ENCODE measurements at regions not wholly inside any gene's neighbourhood (a gene's known extent, or its start where the extent isn't known, plus 50 kb on each side); places are given as distances from the start of the nearest gene placed in this dataset.
A peak's percentile ranks its signal among the peaks of the same experiment; 100 is the strongest.

DNA sequence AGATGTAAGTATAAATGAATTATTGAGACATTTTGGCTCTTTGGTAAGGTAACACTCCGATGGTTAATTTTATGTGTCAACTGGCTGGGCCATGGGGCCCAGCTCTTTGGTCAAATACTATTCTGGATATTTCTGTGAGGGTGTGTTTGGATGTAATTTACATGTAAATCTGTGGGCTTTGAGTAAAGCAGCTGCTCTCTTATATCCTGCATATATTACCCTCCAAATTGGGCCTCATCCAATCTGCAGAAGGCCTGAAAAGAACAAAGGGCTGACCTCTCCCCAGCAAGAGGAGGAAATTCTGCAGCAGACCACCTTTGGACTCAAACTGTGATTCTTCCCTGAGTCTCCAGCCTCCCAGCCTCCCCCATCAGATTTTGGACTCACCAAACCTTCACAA, 464.1 kb downstream of the PLCL1 start:
- no peak for DNase-seq
- Histone ChIP-seq H3K4me3 (no peak overlapping the region), H3K36me3 (no peaks in the 10 kb centered on the region), H3K27ac (no peak overlapping the region), H3K27me3 (no peaks in the 10 kb centered on the region), H3K4me1 (no peaks in the 10 kb centered on the region), H3K9me3 (no peaks in the 10 kb centered on the region)
- 72 to 100% (median 94%) methylated on average over 1 of the region's 1 CpG for WGBS, 5 donors
- intact Hi-C loops (cut with DNase I; ENCODE audit: low total_unique reads) = no loop called here
- TF ChIP-seq EP300 (IDR thresholded peaks at IDR 0.05) (no peak), POLR2AphosphoS5 (IDR thresholded peaks at IDR 0.05) (no peak), POLR2A (IDR thresholded peaks at IDR 0.05) (no peak)
- TF ChIP-seq, protein P1, sequence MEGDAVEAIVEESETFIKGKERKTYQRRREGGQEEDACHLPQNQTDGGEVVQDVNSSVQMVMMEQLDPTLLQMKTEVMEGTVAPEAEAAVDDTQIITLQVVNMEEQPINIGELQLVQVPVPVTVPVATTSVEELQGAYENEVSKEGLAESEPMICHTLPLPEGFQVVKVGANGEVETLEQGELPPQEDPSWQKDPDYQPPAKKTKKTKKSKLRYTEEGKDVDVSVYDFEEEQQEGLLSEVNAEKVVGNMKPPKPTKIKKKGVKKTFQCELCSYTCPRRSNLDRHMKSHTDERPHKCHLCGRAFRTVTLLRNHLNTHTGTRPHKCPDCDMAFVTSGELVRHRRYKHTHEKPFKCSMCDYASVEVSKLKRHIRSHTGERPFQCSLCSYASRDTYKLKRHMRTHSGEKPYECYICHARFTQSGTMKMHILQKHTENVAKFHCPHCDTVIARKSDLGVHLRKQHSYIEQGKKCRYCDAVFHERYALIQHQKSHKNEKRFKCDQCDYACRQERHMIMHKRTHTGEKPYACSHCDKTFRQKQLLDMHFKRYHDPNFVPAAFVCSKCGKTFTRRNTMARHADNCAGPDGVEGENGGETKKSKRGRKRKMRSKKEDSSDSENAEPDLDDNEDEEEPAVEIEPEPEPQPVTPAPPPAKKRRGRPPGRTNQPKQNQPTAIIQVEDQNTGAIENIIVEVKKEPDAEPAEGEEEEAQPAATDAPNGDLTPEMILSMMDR (IDR thresholded peaks at IDR 0.05) = no peak

DNA sequence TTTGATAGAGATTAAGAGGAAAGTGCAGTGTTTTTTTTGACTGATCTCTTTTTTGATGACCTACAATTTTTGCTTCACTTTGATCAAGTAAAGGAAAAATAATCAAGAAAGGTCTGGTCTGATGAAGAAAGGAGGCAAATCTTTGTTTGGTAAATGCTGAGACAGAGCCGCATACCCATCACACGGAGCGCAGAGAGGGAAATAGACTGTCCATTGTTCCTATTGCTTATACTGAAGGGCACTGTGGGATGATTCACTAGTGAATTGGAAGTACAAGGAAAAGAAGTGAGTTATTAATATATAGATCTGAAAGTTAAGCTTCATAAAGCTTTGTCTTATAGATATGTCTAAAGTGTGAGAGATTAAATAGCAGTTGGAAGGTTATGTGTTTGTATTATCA, 455.1 kb downstream of the PLCL1 start:
- H3K27me3 ChIP-seq = peaks cover 0 to 6% (median 0%) of the 10 kb centered on the region in 3 donors
- H3K4me1 ChIP-seq = peaks cover 0 to 3% (median 0%) of the 10 kb centered on the region in 4 donors
- TF ChIP-seq POLR2AphosphoS5 (IDR thresholded peaks at IDR 0.05) (no peak), EP300 (IDR thresholded peaks at IDR 0.05) (no peak), POLR2A (IDR thresholded peaks at IDR 0.05) (no peak)
- TF ChIP-seq, protein P1 (IDR thresholded peaks at IDR 0.05) = no peak
- intact Hi-C loops (cut with DNase I; ENCODE audit: low total_unique reads) = no loop called here
- no peak for DNase-seq
- H3K9me3 ChIP-seq = no peaks in the 10 kb centered on the region
- no peak overlapping the region for H3K27ac ChIP-seq
- no peak overlapping the region for H3K4me3 ChIP-seq
- 86 to 95% (median 91%) methylated on average over 3 of the region's 3 CpGs for WGBS, 5 donors
- no peaks in the 10 kb centered on the region for H3K36me3 ChIP-seq

DNA sequence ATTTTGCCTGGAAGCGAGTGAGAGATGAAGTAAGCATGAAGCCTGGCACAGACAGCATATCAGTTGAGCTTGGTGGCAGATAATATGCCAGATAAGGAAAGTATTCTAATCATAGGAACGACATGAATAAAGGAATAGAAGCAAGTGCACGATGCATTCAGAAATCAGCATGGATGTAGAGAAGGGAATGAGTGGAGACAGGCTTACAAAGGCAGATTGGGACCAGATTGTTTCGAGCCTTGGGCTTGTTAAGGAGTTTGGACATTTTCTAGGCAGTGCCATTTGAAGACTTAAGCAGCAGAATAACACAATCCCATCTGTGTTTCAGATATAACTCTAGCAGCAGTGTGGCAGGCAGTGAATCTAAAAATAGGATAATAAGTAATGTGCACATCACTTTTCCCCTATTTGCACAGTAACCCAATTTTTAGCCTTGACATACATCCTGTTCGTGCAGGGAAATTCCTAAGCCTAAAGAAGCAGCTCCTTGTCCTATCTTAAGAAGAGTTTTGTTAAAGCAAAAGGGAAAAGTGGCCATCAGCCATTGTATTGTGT, 450.2 kb downstream of the PLCL1 start:
- Histone ChIP-seq H3K27ac (no peak overlapping the region), H3K36me3 (no peaks in the 10 kb centered on the region), H3K4me3 (no peak overlapping the region), H3K4me1 (peaks cover 0 to 3% (median 0%) of the 10 kb centered on the region in 4 donors), H3K27me3 (peaks cover 0 to 6% (median 0%) of the 10 kb centered on the region in 3 donors), H3K9me3 (no peaks in the 10 kb centered on the region)
- intact Hi-C loops (cut with DNase I; ENCODE audit: low total_unique reads) = no loop called here
- 46 to 67% (median 59%) methylated on average over 5 of the region's 5 CpGs for WGBS, 5 donors
- TF ChIP-seq POLR2AphosphoS5 (IDR thresholded peaks at IDR 0.05) = no peak
- no peak for TF ChIP-seq EP300 (IDR thresholded peaks at IDR 0.05)
- no peak for TF ChIP-seq POLR2A (IDR thresholded peaks at IDR 0.05)
- TF ChIP-seq, protein P1 (IDR thresholded peaks at IDR 0.05) = no peak
- peak in 1 of 2 donors; percentile 25 for DNase-seq

DNA sequence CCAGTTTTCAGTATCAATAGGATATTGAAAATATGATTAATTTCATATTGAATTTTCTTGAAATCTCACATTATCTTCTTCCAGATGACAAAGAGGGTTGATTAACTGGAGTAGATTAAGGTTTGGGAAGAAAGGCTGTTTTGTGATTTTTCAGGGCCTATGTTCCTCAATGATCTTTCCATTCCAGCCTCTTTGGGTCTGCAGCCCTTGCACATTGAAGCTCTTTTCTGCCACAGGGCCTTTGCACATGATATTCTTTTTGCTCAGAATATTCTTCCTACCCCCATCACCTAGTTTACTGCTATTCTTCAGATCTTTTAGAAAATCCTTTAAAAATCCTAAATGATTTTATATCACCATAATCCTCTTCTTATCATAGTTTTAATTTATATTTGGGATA, 449.6 kb downstream of the PLCL1 start:
- peaks cover 0 to 3% (median 0%) of the 10 kb centered on the region in 4 donors for H3K4me1 ChIP-seq

More for the DNA sequence above, 449.6 kb downstream of the PLCL1 start:
- Histone ChIP-seq H3K9me3 (no peaks in the 10 kb centered on the region), H3K27ac (no peak overlapping the region), H3K36me3 (no peaks in the 10 kb centered on the region), H3K27me3 (peaks cover 0 to 4% (median 0%) of the 10 kb centered on the region in 3 donors), H3K4me3 (no peak overlapping the region)
- no peak for DNase-seq
- intact Hi-C loops (cut with DNase I; ENCODE audit: low total_unique reads) = no loop called here
- TF ChIP-seq EP300 (IDR thresholded peaks at IDR 0.05) (no peak), POLR2AphosphoS5 (IDR thresholded peaks at IDR 0.05) (no peak), POLR2A (IDR thresholded peaks at IDR 0.05) (no peak)
- TF ChIP-seq, protein P1 (IDR thresholded peaks at IDR 0.05) = no peak

Data from stomach (tissue), 8 donors.